Liver (tissue), 8 donors: ENCODE measurements at regions not wholly inside any gene's neighbourhood (a gene's known extent, or its start where the extent isn't known, plus 50 kb on each side); places are given as distances from the start of the nearest gene placed in this dataset.
"Not testable (repeated sequence)": the region's sequence is repeated elsewhere in the genome, so short reads cannot be mapped to it uniquely, and the experiment has no call there.

ENCODE experiments used
- DNase-seq: peaks from one replicate; pipeline ENCODE4 v3.0.0-alpha.2; 2017; ENCODE audit warnings: low spot score
- H3K27ac ChIP-seq, 2 donors: one replicate each; pipeline ENCODE4 v1.7.0; 2013; ENCODE audit warnings: inconsistent platforms in 2 of 2, low read length in 2 of 2, control low read depth in 1 of 2, low read depth in 1 of 2, mild to moderate bottlenecking in 1 of 2
- H3K27me3 ChIP-seq, 4 donors: one replicate each; pipeline versions ENCODE4 v1.6.1 to v1.7.0; 2013; ENCODE audit warnings: low read length in 3 of 4, inconsistent platforms in 1 of 4, mild to moderate bottlenecking in 1 of 4, moderate library complexity in 1 of 4; ENCODE audit not compliant: control insufficient read depth in 4 of 4, insufficient read depth in 4 of 4
- H3K36me3 ChIP-seq, 4 donors: one replicate each; pipeline versions ENCODE4 v1.6.1 to v1.7.0; 2013; ENCODE audit warnings: low read length in 3 of 4, mild to moderate bottlenecking in 3 of 4, low read depth in 1 of 4, moderate library complexity in 1 of 4; ENCODE audit not compliant: control insufficient read depth in 4 of 4, insufficient read depth in 3 of 4
- H3K4me1 ChIP-seq, 4 donors: one replicate each; pipeline versions ENCODE4 v1.6.1 to v1.7.0; 2013; ENCODE audit warnings: low read length in 3 of 4, mild to moderate bottlenecking in 3 of 4, moderate library complexity in 1 of 4; ENCODE audit not compliant: control insufficient read depth in 4 of 4, insufficient read depth in 4 of 4
- H3K4me3 ChIP-seq, 3 donors: one replicate each; pipeline versions ENCODE4 v1.6.1 to v1.7.0; 2013; ENCODE audit warnings: low read length in 3 of 3, control low read depth in 1 of 3, low read depth in 1 of 3, mild to moderate bottlenecking in 1 of 3
- H3K9ac ChIP-seq, 2 donors: one replicate each; pipeline ENCODE4 v1.7.0; 2013; ENCODE audit warnings: low read length in 2 of 2, mild to moderate bottlenecking in 2 of 2, moderate library complexity in 2 of 2, control low read depth in 1 of 2, low read depth in 1 of 2
- H3K9me3 ChIP-seq, 4 donors: one replicate each; pipeline versions ENCODE4 v1.6.1 to v1.7.0; 2013; ENCODE audit warnings: low read length in 3 of 4; ENCODE audit not compliant: control insufficient read depth in 4 of 4
- CTCF ChIP-seq: fragments of 150-350 bp; IDR thresholded peaks from 2 replicates; pipeline ENCODE4 v1.5.1; 2017; ENCODE audit warnings: improper control_type of control experiment, low read depth, low read length; ENCODE audit not compliant: missing input control
- EGR1 ChIP-seq, 2 donors: IDR thresholded peaks; 2 replicates each; pipeline ENCODE4 v1.6.1; 2016 to 2018; ENCODE audit warnings: antibody characterized with exemption in 2 of 2, low read depth in 2 of 2
- FOXA1 ChIP-seq: IDR thresholded peaks from 2 replicates; pipeline ENCODE4 v1.6.1; 2016; ENCODE audit warnings: antibody characterized with exemption
- FOXA2 ChIP-seq: IDR thresholded peaks from 2 replicates; pipeline ENCODE4 v1.6.1; 2016; ENCODE audit warnings: antibody characterized with exemption
- GABPA ChIP-seq, 2 donors: IDR thresholded peaks in 1 of 2; conservative IDR thresholded peaks in 1 of 2; 2 replicates each; pipeline ENCODE4 v1.6.1; 2016; ENCODE audit warnings: antibody characterized with exemption in 2 of 2, mild to moderate bottlenecking in 1 of 2, moderate library complexity in 1 of 2
- HNF4A ChIP-seq, 2 donors: conservative IDR thresholded peaks; 2 replicates each; pipeline ENCODE4 v1.6.1; 2016; ENCODE audit warnings: antibody characterized with exemption in 2 of 2, mild to moderate bottlenecking in 2 of 2
- JUND ChIP-seq, 2 donors: IDR thresholded peaks; 2 replicates each; pipeline ENCODE4 v1.6.1; 2016; ENCODE audit warnings: antibody characterized with exemption in 2 of 2
- MAX ChIP-seq: IDR thresholded peaks from 2 replicates; pipeline ENCODE4 v1.6.1; 2016; ENCODE audit warnings: antibody characterized with exemption
- RAD21 ChIP-seq, 2 donors: IDR thresholded peaks; 2 replicates each; pipeline ENCODE4 v1.6.1; 2016; ENCODE audit warnings: antibody characterized with exemption in 2 of 2, mild to moderate bottlenecking in 2 of 2
- REST ChIP-seq: IDR thresholded peaks from 2 replicates; pipeline ENCODE4 v1.6.1; 2016; ENCODE audit warnings: antibody characterized with exemption, mild to moderate bottlenecking
- RXRA ChIP-seq, 2 donors: IDR thresholded peaks; 2 replicates each; pipeline ENCODE4 v1.6.1; 2017 to 2018; ENCODE audit warnings: antibody characterized with exemption in 2 of 2, mild to moderate bottlenecking in 1 of 2
- SP1 ChIP-seq: IDR thresholded peaks from 2 replicates; pipeline ENCODE4 v1.6.1; 2018; ENCODE audit warnings: antibody characterized with exemption, mild to moderate bottlenecking
- YY1 ChIP-seq: IDR thresholded peaks from 2 replicates; pipeline ENCODE4 v1.6.1; 2016; ENCODE audit warnings: antibody characterized with exemption, mild to moderate bottlenecking
- WGBS: extraction: QIAGEN DNeasy Blood & Tissue Kit; methylation state at CpG from one replicate; pipeline ENCODE4 v1.1.7; 2013; 5-methylcytosine and 5-hydroxymethylcytosine counted together
- TF ChIP-seq, protein P1 (sequence below): IDR thresholded peaks from 2 replicates; pipeline ENCODE4 v1.6.1; 2016; ENCODE audit warnings: antibody characterized with exemption
- TF ChIP-seq, protein P2 (sequence below): IDR thresholded peaks from 2 replicates; pipeline ENCODE4 v1.6.1; 2016; ENCODE audit warnings: antibody characterized with exemption
- donor health status: healthy.
- donor health status: healthy.
- donor health status: healthy.
- donor health status: healthy.
- donor health status: healthy.

- WGBS, result 57% methylated on average over 11 of the region's 11 CpGs
- TF ChIP-seq REST (no peak), SP1 (no peak), MAX (no peak), CTCF (peak; percentile 29), FOXA1 (no peak), HNF4A (conservative IDR thresholded peaks at IDR 0.05) (no peak), YY1 (peak; percentile 9), JUND (IDR thresholded peaks at IDR 0.05) (no peak), EGR1 (IDR thresholded peaks at IDR 0.05; ENCODE audit: low read depth in 2 of 2) (no peak), GABPA (IDR thresholded peaks at IDR 0.05 in 1 of 2, conservative IDR thresholded peaks at IDR 0.05 in 1 of 2) (no peak), RAD21 (IDR thresholded peaks at IDR 0.05) (peak in 1 of 2 donors; percentile 73), FOXA2 (no peak)
- TF ChIP-seq, protein P1, sequence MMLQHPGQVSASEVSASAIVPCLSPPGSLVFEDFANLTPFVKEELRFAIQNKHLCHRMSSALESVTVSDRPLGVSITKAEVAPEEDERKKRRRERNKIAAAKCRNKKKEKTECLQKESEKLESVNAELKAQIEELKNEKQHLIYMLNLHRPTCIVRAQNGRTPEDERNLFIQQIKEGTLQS, result no peak
- TF ChIP-seq, protein P2, sequence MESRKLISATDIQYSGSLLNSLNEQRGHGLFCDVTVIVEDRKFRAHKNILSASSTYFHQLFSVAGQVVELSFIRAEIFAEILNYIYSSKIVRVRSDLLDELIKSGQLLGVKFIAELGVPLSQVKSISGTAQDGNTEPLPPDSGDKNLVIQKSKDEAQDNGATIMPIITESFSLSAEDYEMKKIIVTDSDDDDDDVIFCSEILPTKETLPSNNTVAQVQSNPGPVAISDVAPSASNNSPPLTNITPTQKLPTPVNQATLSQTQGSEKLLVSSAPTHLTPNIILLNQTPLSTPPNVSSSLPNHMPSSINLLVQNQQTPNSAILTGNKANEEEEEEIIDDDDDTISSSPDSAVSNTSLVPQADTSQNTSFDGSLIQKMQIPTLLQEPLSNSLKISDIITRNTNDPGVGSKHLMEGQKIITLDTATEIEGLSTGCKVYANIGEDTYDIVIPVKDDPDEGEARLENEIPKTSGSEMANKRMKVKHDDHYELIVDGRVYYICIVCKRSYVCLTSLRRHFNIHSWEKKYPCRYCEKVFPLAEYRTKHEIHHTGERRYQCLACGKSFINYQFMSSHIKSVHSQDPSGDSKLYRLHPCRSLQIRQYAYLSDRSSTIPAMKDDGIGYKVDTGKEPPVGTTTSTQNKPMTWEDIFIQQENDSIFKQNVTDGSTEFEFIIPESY, result no peak
- no peaks in the 10 kb centered on the region for H3K36me3 ChIP-seq
These were observed 235.3 kb upstream of the SFRP2 start for GRCh38 chr4:154024097-154024694.

GRCh38 chr4:154023671-154024070 is 234.8 kb upstream of the SFRP2 start:
- H3K27ac ChIP-seq, result peak overlapping the region in 1 of 2 donors; percentile 44
- not testable (repeated sequence) for H3K9ac ChIP-seq, DNase-seq, H3K36me3 ChIP-seq, H3K27me3 ChIP-seq, H3K4me1 ChIP-seq, H3K9me3 ChIP-seq
- peak overlapping the region in 1 of 3 donors; percentile 1 for H3K4me3 ChIP-seq
- TF ChIP-seq EGR1 (IDR thresholded peaks at IDR 0.05; ENCODE audit: low read depth in 2 of 2) (peak in 1 of 2 donors; percentile 60), RXRA (IDR thresholded peaks at IDR 0.05) (peak in 1 of 2 donors; percentile 82), JUND (IDR thresholded peaks at IDR 0.05) (peak in 1 of 2 donors; percentile 25), HNF4A (conservative IDR thresholded peaks at IDR 0.05) (peak in 1 of 2 donors; percentile 86), MAX (peak; percentile 83), YY1 (peak; percentile 67)
- TF ChIP-seq, protein P2, result peak; percentile 74
- WGBS, result 45% methylated on average over 15 of the region's 15 CpGs

More at GRCh38 chr4:154024097-154024694, 235.3 kb upstream of the SFRP2 start:
- no peaks in the 10 kb centered on the region for H3K27me3 ChIP-seq
- H3K27ac ChIP-seq, result peak overlapping the region in 1 of 2 donors; percentile 44
- no peak for DNase-seq
- H3K4me3 ChIP-seq, result peak overlapping the region in 1 of 3 donors; percentile 1
- H3K9me3 ChIP-seq, result no peaks in the 10 kb centered on the region
- no peak overlapping the region for H3K9ac ChIP-seq
- H3K4me1 ChIP-seq, result peaks cover 0 to 5% (median 0%) of the 10 kb centered on the region in 4 donors
